HG03066 (cell line): ENCODE measurements at regions not wholly inside any gene's neighbourhood (a gene's known extent, or its start where the extent isn't known, plus 50 kb on each side); places are given as distances from the start of the nearest gene placed in this dataset.
"Not testable (repeated sequence)": the region's sequence is repeated elsewhere in the genome, so short reads cannot be mapped to it uniquely, and the experiment has no call there.

Experiments used
- ATAC-seq: cut with Tn5 transposase; IDR thresholded peaks from one replicate; pipeline ENCODE4 v1.9.1; 2021; ENCODE audit warnings: low read depth; ENCODE audit not compliant: unreplicated experiment

GRCh38 chr7:155226261-155227003 lies 71.2 kb upstream of the INSIG1 start:
- no peak for ATAC-seq

DNA sequence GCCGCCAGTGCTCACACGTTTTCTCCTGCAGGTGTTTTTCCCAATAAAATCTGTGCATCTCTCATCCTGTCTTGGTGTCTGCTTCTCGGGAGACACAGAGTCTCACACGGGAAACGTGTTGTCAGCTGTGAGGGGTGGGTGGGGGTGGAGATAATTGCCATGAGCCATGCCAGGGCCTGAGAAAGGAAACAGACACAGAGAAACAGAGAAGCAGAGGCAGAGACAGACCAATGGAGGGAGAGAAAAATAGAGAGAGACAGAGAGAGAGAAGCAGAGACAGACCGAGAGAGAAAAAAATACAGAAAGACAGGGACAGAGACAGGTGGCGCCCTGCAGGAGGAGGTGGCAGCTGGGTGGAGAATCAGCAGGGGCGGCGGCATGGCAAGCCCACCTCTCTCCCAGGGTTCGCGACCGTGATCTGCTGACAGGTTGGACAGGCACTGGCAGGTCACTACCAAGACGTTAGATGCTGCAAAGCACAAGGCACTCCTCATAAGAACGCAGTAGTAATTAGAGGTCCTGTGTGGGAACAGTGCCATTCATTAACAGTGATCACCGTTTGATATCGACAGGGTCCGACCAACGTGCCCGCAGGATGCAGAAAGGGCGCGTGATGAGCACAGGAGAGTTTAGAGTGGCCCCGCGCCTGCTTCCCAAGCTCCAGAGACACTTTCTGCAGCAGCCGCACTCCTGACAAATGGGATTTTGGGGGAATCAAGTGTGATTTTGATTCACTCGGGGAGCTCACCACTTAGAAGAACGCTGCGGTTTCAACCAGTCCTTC lies 70.5 kb upstream of the INSIG1 start:
- ATAC-seq = no peak

DNA sequence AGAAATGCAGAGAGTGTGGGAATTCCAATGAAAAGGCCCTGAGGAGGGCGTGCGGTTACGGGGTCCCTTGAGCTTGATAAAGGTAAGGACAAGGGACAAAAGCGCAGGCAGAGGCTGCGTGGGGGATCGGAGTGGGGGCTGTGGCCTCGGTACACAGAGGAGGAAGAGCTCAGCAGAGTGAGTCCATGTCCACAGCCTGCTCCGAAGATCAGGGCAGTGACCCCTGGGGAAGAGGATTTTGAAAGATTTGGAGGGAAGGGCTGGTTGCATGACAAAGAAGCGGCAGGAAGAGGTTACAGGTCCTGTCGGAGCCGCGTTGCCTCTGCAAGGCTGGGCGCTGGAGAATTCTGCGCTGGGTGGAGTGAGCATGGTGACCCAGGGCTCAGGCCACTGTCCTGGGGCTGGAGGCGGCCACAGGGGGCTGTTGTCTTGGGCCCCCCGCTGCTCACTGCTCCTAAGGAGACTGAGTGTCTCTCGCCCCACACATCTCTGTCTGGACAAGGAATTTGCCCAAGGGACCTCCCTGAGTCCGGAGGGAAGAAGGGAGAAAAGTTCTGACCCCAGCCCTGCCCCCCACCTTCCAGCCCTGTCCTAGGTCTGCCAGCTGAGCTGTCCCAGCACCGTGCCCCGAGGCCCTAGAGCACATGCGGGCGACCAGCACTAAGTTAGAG lies 69.8 kb upstream of the INSIG1 start:
- no peak for ATAC-seq

- ATAC-seq = no peak
Observed at GRCh38 chr7:155228459-155228845, 69.2 kb upstream of the INSIG1 start.

GRCh38 chr7:155228894-155229293 lies 68.8 kb upstream of the INSIG1 start:
- no peak for ATAC-seq

DNA sequence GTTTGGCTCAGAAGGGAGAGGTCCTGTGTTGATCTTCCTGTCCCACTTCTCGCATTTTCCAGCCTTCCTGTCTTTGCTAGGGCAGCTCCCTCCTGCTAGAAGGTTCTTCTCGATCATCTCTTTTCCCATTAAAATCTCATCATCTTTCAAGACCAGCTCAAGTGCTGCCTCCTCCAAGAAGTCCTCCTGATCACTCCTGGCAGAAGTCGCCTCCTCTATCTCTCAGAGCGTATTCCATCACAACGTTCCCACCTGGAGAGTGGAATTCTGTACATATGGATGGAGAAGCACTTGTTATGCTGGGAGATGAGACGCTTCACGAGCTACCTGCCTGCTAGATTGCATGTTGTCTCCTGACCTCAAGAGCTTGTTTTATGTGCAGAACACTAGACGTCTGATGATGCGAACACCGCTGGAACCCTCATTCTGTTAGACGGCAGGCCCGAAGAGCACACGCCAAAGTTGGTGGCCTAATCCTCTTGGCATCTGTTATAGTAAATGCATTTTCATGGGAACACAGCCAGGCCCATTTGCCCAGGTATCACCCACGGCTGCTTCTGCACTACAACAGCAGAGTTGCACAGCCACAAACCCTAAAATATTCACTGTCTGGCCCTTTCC lies 68.0 kb upstream of the INSIG1 start:
- no peak for ATAC-seq

- ATAC-seq = no peak
Observed at GRCh38 chr7:155230169-155230593, 67.5 kb upstream of the INSIG1 start.

- ATAC-seq = no peak
Observed at GRCh38 chr7:155231241-155231800, 66.4 kb upstream of the INSIG1 start.

- ATAC-seq = no peak
Observed at GRCh38 chr7:155231941-155232340, 65.7 kb upstream of the INSIG1 start.

- ATAC-seq = no peak
Observed at GRCh38 chr7:155232911-155233310, 64.8 kb upstream of the INSIG1 start.

DNA sequence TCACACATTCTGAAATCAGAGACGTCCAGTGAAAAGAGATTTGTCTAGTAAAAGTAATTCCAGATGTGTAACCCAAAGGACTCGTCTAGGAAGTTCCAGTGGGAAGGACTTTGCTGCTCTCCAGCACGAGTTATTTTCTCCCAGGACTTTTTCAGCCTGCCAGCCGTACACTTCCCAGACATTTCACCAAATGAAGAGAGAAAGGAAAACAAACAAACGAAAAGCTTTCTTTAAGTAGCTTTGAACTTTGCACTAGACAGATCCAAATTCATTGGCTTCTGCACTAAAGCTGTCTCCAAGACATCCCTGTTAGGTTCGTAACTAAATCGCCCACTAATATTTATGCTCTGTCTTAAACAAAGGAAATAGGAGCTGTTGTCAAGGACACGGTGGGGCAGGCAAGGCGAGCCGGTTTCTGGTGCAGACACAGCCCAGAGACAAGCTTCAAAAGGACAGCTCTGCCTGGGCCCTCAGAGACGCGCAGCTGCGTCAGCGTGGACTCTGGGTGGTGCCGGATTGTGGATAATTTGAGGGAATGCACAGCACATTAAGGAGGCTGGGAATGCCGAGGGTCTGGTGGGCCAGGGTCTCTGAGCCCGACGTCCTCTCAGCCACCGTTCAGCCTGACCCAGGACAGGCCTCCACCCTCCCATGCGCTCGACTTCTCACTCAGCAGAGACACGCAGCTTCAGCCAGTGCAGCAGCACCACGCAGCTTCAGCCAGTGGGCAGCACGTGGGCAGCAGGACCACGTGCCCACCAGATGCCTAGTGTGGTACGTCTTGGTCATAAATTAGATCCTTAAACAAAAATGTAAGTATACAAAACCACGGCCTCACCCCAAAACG lies 64.1 kb upstream of the INSIG1 start:
- no peak for ATAC-seq

GRCh38 chr7:155234158-155234492 lies 63.6 kb upstream of the INSIG1 start:
- ATAC-seq = no peak

GRCh38 chr7:155234950-155235789 lies 62.5 kb upstream of the INSIG1 start:
- no peak for ATAC-seq

GRCh38 chr7:155236386-155236785 lies 61.3 kb upstream of the INSIG1 start:
- no peak for ATAC-seq

DNA sequence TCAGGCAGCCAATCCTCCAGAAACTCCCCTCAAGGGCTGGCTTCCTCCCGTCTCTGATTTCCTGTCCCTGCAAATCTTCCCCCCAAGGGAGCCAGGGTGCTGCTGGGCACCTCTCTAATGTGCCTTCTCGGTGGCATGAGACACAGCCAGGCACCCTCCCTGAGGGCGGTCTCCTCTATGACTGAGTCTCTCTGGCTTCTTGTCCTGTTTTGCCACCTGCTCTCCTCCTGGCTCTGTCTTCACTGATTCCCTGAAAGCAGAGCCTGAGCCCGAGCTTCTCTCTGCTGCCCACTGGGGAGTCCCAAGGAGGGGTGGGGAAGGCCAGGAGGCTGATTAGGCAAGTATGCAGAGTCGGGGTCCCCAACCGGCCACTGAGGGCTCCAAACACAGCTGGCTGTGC lies 60.4 kb upstream of the INSIG1 start:
- no peak for ATAC-seq

DNA sequence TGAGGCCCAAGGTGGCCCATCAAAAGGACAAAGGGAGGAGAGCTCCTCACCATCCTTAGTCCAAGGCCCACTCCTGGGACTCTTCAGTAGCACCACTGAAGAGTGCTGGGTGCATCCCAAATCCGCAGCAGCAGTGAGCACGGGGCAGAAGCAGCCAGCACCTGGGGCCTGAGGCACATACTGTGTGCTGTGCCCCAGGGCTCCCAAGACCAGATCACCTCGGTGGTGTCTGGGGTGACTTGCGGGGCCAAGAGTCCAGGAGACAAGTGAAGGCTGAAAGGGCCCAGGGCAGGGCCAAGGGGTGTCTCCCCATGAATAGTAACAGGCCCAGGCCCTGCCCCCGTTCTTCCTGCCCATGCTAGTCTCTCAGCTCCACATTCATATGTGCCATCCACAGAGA lies 59.9 kb upstream of the INSIG1 start:
- no peak for ATAC-seq

DNA sequence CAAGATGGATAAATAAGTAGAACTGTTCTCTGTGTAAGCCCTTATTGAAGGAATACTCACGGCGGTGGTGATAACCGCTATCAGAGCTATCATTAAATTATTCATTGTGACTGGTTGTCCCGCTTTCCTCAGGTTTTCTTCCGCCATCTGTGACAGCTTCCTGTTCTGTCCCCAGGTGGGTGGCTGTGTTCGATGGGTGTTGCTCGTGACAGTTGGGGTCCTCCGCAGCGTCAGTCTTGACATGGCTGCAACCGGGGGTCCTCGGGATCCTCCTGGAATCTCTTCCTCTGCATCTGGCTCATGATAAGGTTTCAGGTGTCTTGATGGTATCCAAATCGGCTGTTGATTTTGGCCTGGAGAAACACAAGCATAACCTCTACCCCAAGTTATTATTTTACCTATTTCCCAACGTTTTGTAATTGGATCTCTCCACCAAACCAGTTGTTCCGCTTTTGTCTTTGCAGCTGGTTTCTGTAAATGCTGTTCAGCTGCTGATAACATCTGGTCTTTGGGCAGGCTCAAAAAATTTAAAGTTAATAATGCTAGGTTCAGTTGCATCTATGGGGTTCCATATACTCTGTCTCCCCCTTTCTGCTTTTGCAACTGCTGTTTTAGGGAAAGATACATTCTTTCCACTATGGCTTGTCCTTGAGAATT lies 58.1 kb upstream of the INSIG1 start:
- not testable (repeated sequence) for ATAC-seq

DNA sequence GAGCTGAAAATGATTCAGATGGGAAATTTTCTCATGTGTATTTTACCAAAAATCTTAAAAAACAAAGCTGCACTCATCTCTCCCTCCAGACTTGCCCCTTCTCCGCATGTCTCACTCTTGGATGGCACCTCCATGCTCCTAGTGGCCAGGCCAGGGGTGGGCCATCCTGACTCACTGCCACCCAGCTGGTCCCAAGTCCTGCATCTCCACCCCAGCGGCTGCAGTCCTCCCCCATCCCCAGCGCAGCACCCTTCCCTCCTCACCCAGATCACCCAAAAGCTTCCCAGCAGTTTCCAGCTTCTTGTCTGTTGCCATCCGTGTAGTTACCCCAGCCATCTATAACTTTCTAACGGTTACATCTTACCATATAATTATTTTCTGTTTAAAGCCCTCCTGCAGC lies 53.0 kb upstream of the INSIG1 start:
- ATAC-seq = no peak
